HepG2 (cell line): ENCODE measurements at regions not wholly inside any gene's neighbourhood (a gene's known extent, or its start where the extent isn't known, plus 50 kb on each side); places are given as distances from the start of the nearest gene placed in this dataset.

Experiments
- CBX1 ChIP-seq: IDR thresholded peaks from one replicate; pipeline ENCODE4 v1.6.1; 2016; ENCODE audit warnings: antibody characterized with exemption, low read depth
- EP300 ChIP-seq, 3 experiments: sonication (generic) in 1 of 3; formaldehyde crosslinking in 1 of 3; IDR thresholded peaks; 2 replicates each; pipeline versions ENCODE4 v1.5.1 to v1.6.1; 2011 to 2020; ENCODE audit warnings: low read depth in 2 of 3, low read length in 2 of 3, borderline replicate concordance in 1 of 3, improper control_type of control experiment in 1 of 3, mild to moderate bottlenecking in 1 of 3, missing genetic modification reagents in 1 of 3, moderate library complexity in 1 of 3
- ETV5 ChIP-seq: IDR thresholded peaks from 2 replicates; pipeline ENCODE4 v1.6.1; 2018; ENCODE audit warnings: missing biosample characterization, missing genetic modification reagents, inconsistent platforms, borderline replicate concordance
- EZH2 ChIP-seq: conservative IDR thresholded peaks from 2 replicates; pipeline ENCODE4 v1.6.1; 2012; ENCODE audit warnings: mild to moderate bottlenecking, low read depth, low read length, moderate library complexity
- FOSL1 ChIP-seq: sonication (generic); formaldehyde crosslinking; IDR thresholded peaks from 2 replicates; pipeline ENCODE4 v1.9.0; 2021; ENCODE audit warnings: missing genetic modification reagents, borderline replicate concordance
- GATAD2A ChIP-seq: IDR thresholded peaks from 2 replicates; pipeline ENCODE4 v1.6.1; 2016
- HDAC1 ChIP-seq: sonication (generic); formaldehyde crosslinking; IDR thresholded peaks from 2 replicates; pipeline ENCODE4 v1.5.1; 2020; ENCODE audit warnings: mild to moderate bottlenecking, missing genetic modification reagents
- HINFP ChIP-seq: sonication (generic); formaldehyde crosslinking; IDR thresholded peaks from 2 replicates; pipeline ENCODE4 v1.4.0; 2020; ENCODE audit warnings: low read depth, mild to moderate bottlenecking, missing genetic modification reagents
- NR2F1 ChIP-seq, 2 experiments: fragments of 450-650 bp in 1 of 2; formaldehyde crosslinking in 1 of 2; IDR thresholded peaks; 2 replicates each; pipeline versions ENCODE4 v1.5.0 to v1.6.1; 2016 to 2020; ENCODE audit warnings: mild to moderate bottlenecking in 1 of 2, missing compliant biosample characterization in 1 of 2, missing genetic modification reagents in 1 of 2, moderate library complexity in 1 of 2
- PHB2 ChIP-seq: fragments of 450-650 bp; IDR thresholded peaks from 2 replicates; pipeline ENCODE4 v1.6.1; 2018; ENCODE audit not compliant: partially characterized antibody
- PITX1 ChIP-seq: sonication (generic); formaldehyde crosslinking; IDR thresholded peaks from 2 replicates; pipeline ENCODE4 v1.5.1; 2020; ENCODE audit warnings: mild to moderate bottlenecking, missing genetic modification reagents
- POLR2AphosphoS5 ChIP-seq: IDR thresholded peaks from 2 replicates; pipeline ENCODE4 v1.6.1; 2012; ENCODE audit warnings: low read depth, low read length
- RXRA ChIP-seq: sonication (generic); formaldehyde crosslinking; IDR thresholded peaks from 2 replicates; pipeline ENCODE4 v1.5.1; 2020; ENCODE audit warnings: missing genetic modification reagents
- SATB2 ChIP-seq: sonication (generic); formaldehyde crosslinking; IDR thresholded peaks from 2 replicates; pipeline ENCODE4 v1.5.0; 2020; ENCODE audit warnings: missing genetic modification reagents
- SMARCC2 ChIP-seq: fragments of 450-650 bp; IDR thresholded peaks from 2 replicates; pipeline ENCODE4 v1.6.1; 2017; ENCODE audit warnings: antibody characterized with exemption, mild to moderate bottlenecking
- SNAI1 ChIP-seq: sonication (generic); formaldehyde crosslinking; IDR thresholded peaks from 2 replicates; pipeline ENCODE4 v1.5.0; 2020; ENCODE audit warnings: mild to moderate bottlenecking, missing genetic modification reagents, borderline replicate concordance
- STAG1 ChIP-seq: sonication (generic); formaldehyde crosslinking; IDR thresholded peaks from 2 replicates; pipeline ENCODE4 v1.4.0; 2020; ENCODE audit warnings: missing genetic modification reagents
- THYN1 ChIP-seq: sonication (generic); formaldehyde crosslinking; IDR thresholded peaks from 2 replicates; pipeline ENCODE4 v1.8.1; 2023; ENCODE audit warnings: low read depth, mild to moderate bottlenecking, moderate library complexity, missing genetic modification reagents, borderline replicate concordance
- ZC3H4 ChIP-seq: sonication (generic); formaldehyde crosslinking; IDR thresholded peaks from 2 replicates; pipeline ENCODE4 v1.4.0; 2020; ENCODE audit warnings: missing genetic modification reagents, borderline replicate concordance
- ZNF451 ChIP-seq: sonication (generic); formaldehyde crosslinking; IDR thresholded peaks from 2 replicates; pipeline ENCODE4 v1.5.0; 2020; ENCODE audit warnings: mild to moderate bottlenecking, missing genetic modification reagents
- ZNF557 ChIP-seq: sonication (generic); formaldehyde crosslinking; IDR thresholded peaks from 2 replicates; pipeline ENCODE4 v1.4.0; 2020; ENCODE audit warnings: missing genetic modification reagents
- ZNF569 ChIP-seq: sonication (generic); formaldehyde crosslinking; IDR thresholded peaks from 2 replicates; pipeline ENCODE4 v1.5.0; 2020; ENCODE audit warnings: mild to moderate bottlenecking, missing genetic modification reagents, moderate library complexity, borderline replicate concordance
- ZNF644 ChIP-seq: IDR thresholded peaks from 2 replicates; pipeline ENCODE4 v1.6.1; 2016; ENCODE audit warnings: low read depth
- ZNF891 ChIP-seq: sonication (generic); formaldehyde crosslinking; IDR thresholded peaks from 2 replicates; pipeline ENCODE4 v1.5.0; 2020; ENCODE audit warnings: mild to moderate bottlenecking, missing genetic modification reagents
- TF ChIP-seq, protein P1 (sequence below): sonication (generic); formaldehyde crosslinking; IDR thresholded peaks from 2 replicates; pipeline ENCODE4 v1.4.0; 2020; ENCODE audit warnings: mild to moderate bottlenecking, missing genetic modification reagents
- TF ChIP-seq, protein P2 (sequence below): fragments of 450-650 bp; IDR thresholded peaks from 2 replicates; pipeline ENCODE4 v1.6.1; 2017
- TF ChIP-seq, protein P3 (sequence below): sonication (generic); formaldehyde crosslinking; IDR thresholded peaks from 2 replicates; pipeline ENCODE4 v1.4.0; 2020; ENCODE audit warnings: missing genetic modification reagents, borderline replicate concordance

GRCh38 chr18:34957119-34957863 lies 83.9 kb upstream of the MAPRE2 start (continued):
- no peak for TF ChIP-seq HINFP (CRISPR knock-in tag)
- TF ChIP-seq SNAI1: no peak
- TF ChIP-seq ETV5 (CRISPR knock-in tag): no peak
- no peak for TF ChIP-seq PITX1 (CRISPR knock-in tag)
- no peak for TF ChIP-seq ZNF451 (CRISPR knock-in tag)
- no peak for TF ChIP-seq FOSL1 (CRISPR knock-in tag)
- no peak for TF ChIP-seq ZNF557 (CRISPR knock-in tag)
- TF ChIP-seq ZC3H4 (CRISPR knock-in tag): no peak
- no peak for TF ChIP-seq POLR2AphosphoS5
- 0 out of 2 replicates have a peak, but pooled peaks have one; percentile 15 for TF ChIP-seq GATAD2A (CRISPR knock-in tag)
- no peak for TF ChIP-seq THYN1 (CRISPR knock-in tag)
- peak in 1 of 2 experiments; percentile 53; a peak in 1 of 4 replicates for TF ChIP-seq EP300 (IDR thresholded peaks at IDR 0.05; ENCODE audit: low read depth in 2 of 2, low read length in 2 of 2)
- TF ChIP-seq EP300 (CRISPR knock-in tag; IDR thresholded peaks at IDR 0.05; ENCODE audit: borderline replicate concordance): no peak
- TF ChIP-seq NR2F1 (CRISPR knock-in tag; IDR thresholded peaks at IDR 0.05): no peak
- no peak for TF ChIP-seq CBX1
- TF ChIP-seq, protein P1, sequence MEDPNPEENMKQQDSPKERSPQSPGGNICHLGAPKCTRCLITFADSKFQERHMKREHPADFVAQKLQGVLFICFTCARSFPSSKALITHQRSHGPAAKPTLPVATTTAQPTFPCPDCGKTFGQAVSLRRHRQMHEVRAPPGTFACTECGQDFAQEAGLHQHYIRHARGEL (CRISPR knock-in tag): no peak
- TF ChIP-seq, protein P2, sequence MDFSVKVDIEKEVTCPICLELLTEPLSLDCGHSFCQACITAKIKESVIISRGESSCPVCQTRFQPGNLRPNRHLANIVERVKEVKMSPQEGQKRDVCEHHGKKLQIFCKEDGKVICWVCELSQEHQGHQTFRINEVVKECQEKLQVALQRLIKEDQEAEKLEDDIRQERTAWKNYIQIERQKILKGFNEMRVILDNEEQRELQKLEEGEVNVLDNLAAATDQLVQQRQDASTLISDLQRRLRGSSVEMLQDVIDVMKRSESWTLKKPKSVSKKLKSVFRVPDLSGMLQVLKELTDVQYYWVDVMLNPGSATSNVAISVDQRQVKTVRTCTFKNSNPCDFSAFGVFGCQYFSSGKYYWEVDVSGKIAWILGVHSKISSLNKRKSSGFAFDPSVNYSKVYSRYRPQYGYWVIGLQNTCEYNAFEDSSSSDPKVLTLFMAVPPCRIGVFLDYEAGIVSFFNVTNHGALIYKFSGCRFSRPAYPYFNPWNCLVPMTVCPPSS: no peak
- no peak for TF ChIP-seq PHB2
- no peak for TF ChIP-seq STAG1 (CRISPR knock-in tag)
- TF ChIP-seq, protein P3, sequence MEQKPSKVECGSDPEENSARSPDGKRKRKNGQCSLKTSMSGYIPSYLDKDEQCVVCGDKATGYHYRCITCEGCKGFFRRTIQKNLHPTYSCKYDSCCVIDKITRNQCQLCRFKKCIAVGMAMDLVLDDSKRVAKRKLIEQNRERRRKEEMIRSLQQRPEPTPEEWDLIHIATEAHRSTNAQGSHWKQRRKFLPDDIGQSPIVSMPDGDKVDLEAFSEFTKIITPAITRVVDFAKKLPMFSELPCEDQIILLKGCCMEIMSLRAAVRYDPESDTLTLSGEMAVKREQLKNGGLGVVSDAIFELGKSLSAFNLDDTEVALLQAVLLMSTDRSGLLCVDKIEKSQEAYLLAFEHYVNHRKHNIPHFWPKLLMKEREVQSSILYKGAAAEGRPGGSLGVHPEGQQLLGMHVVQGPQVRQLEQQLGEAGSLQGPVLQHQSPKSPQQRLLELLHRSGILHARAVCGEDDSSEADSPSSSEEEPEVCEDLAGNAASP (CRISPR knock-in tag): no peak
- TF ChIP-seq HDAC1 (CRISPR knock-in tag): no peak
- TF ChIP-seq ZNF891 (CRISPR knock-in tag): no peak
- no peak for TF ChIP-seq SATB2 (CRISPR knock-in tag)
- no peak for TF ChIP-seq RXRA (CRISPR knock-in tag)
- TF ChIP-seq SMARCC2: no peak
- TF ChIP-seq ZNF569 (CRISPR knock-in tag): no peak
- TF ChIP-seq EZH2: no peak
- TF ChIP-seq ZNF644 (CRISPR knock-in tag): 0 out of 2 replicates have a peak, but pooled peaks have one; percentile 59
